ENCODE measurements at regions not wholly inside any gene's neighbourhood (a gene's known extent, or its start where the extent isn't known, plus 50 kb on each side); places are given as distances from the start of the nearest gene placed in this dataset.

DNA sequence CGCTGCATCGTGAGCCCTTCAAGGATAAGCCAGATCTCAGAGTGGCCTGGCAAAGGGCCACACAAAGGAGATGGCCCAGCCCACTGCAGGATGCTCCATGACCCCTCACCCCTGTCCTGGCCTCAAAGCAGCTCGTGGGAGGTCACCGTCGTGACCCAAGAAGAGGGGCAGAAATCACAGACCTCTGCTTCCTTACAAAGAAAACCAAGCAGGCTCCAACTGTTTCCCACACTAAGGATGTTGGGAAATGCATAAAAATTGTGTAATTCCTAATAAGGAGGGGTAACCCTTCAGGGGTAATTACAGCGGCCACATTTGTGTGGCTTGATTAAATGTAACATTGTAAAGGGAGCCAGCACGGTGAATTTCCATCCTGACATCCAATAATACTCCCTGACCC lies 102.3 kb downstream of the BOD1L2 start:
- in situ Hi-C loops (cut with HindIII; ENCODE audit: low pct_ligation_motif_present, low sequenced_read_pairs) = no loop called here
- TF ChIP-seq, protein P1, sequence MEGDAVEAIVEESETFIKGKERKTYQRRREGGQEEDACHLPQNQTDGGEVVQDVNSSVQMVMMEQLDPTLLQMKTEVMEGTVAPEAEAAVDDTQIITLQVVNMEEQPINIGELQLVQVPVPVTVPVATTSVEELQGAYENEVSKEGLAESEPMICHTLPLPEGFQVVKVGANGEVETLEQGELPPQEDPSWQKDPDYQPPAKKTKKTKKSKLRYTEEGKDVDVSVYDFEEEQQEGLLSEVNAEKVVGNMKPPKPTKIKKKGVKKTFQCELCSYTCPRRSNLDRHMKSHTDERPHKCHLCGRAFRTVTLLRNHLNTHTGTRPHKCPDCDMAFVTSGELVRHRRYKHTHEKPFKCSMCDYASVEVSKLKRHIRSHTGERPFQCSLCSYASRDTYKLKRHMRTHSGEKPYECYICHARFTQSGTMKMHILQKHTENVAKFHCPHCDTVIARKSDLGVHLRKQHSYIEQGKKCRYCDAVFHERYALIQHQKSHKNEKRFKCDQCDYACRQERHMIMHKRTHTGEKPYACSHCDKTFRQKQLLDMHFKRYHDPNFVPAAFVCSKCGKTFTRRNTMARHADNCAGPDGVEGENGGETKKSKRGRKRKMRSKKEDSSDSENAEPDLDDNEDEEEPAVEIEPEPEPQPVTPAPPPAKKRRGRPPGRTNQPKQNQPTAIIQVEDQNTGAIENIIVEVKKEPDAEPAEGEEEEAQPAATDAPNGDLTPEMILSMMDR (IDR thresholded peaks at IDR 0.05; ENCODE audit: low read depth, low read length, missing control alignments) = no peak
- H3K4me3 ChIP-seq (ENCODE audit: low read depth, low read length) = no peak overlapping the region

DNA sequence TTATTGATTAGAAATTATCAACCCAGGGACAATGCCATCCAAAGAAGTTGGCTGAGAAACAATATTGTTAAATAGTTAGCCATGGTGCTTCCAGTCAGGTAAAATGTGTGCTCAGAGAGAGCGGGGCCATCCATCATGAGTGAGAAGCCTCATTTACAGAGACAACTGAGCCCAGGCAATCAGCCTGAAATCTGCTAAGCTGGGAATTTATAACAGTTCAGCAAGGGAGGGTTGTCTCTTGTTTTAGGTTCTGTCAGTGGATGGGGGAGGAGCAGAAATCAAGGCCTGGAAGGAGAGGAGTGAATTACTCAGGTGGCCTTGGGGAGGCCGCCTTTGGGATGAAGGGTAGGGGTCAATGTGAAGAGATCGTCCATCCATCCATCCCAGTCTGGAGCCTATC lies 102.5 kb upstream of the ST8SIA3 start:
- TF ChIP-seq, protein P1 (IDR thresholded peaks at IDR 0.05; ENCODE audit: low read depth, low read length, missing control alignments) = no peak
- in situ Hi-C loops (cut with HindIII; ENCODE audit: low pct_ligation_motif_present, low sequenced_read_pairs) = no loop called here

More for the DNA sequence above, 102.3 kb downstream of the BOD1L2 start:
- H3K27ac ChIP-seq = no peak overlapping the region
- H3K27me3 ChIP-seq (replicated peaks) = no peaks in the 10 kb centered on the region
- no peaks in the 10 kb centered on the region for H3K36me3 ChIP-seq (replicated peaks)
- no peak for DNase-seq

DNA sequence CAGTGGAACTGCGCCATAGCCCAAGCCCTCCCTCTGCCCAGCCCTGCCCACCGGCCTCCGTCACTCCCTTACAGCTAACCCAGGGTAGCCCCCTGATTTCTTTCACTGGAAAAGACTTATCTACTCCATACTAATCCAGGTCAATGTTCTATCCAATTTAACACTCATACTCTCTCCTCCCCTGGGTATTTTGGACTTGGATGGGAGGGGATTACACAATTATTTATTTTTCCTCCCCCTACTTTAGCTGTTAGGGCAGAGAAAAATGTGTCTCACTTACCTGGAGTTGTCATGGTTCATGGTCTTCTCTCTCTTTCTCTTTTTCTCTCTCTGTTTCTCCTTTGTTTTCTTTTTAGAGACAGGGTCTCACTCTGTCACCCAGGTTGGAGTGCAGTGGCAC lies 100.6 kb upstream of the ST8SIA3 start:
- Histone ChIP-seq H3K27ac (no peak overlapping the region), H3K4me3 (ENCODE audit: low read depth, low read length) (no peak overlapping the region), H3K36me3 (replicated peaks) (no peaks in the 10 kb centered on the region), H3K27me3 (replicated peaks) (no peaks in the 10 kb centered on the region)
- no peak for DNase-seq
- in situ Hi-C loops (cut with HindIII; ENCODE audit: low pct_ligation_motif_present, low sequenced_read_pairs) = no loop called here
- TF ChIP-seq, protein P1 (IDR thresholded peaks at IDR 0.05; ENCODE audit: low read depth, low read length, missing control alignments) = no peak

More for the DNA sequence above, 102.5 kb upstream of the ST8SIA3 start:
- Histone ChIP-seq H3K4me3 (ENCODE audit: low read depth, low read length) (no peak overlapping the region), H3K27ac (no peak overlapping the region), H3K36me3 (replicated peaks) (no peaks in the 10 kb centered on the region), H3K27me3 (replicated peaks) (no peaks in the 10 kb centered on the region)
- no peak for DNase-seq

DNA sequence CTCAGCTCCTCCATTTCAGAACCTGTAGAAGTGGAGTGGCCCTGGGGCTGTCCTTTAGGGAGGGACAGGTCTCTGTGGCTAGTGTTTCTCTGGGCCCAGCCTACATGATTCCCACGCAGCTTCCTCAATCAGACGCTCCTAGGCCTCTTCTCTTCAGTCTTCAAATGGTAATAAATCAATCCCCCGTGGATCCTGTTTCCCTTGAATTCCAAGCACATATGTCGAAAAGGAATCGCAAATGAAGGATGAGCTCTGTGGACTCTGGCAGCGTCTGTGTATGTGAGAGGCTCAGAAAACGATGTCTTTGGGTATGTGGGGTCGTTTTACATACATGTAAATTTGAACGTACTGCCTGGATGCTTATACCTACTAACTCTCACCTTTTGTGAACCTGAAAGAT lies 98.5 kb upstream of the ST8SIA3 start:
- in situ Hi-C loops (cut with HindIII; ENCODE audit: low pct_ligation_motif_present, low sequenced_read_pairs) = no loop called here
- H3K27me3 ChIP-seq (replicated peaks) = no peaks in the 10 kb centered on the region
- TF ChIP-seq, protein P1 (IDR thresholded peaks at IDR 0.05; ENCODE audit: low read depth, low read length, missing control alignments) = no peak
- H3K4me3 ChIP-seq (ENCODE audit: low read depth, low read length) = no peak overlapping the region
- no peaks in the 10 kb centered on the region for H3K36me3 ChIP-seq (replicated peaks)
- no peak overlapping the region for H3K27ac ChIP-seq
- DNase-seq = no peak

DNA sequence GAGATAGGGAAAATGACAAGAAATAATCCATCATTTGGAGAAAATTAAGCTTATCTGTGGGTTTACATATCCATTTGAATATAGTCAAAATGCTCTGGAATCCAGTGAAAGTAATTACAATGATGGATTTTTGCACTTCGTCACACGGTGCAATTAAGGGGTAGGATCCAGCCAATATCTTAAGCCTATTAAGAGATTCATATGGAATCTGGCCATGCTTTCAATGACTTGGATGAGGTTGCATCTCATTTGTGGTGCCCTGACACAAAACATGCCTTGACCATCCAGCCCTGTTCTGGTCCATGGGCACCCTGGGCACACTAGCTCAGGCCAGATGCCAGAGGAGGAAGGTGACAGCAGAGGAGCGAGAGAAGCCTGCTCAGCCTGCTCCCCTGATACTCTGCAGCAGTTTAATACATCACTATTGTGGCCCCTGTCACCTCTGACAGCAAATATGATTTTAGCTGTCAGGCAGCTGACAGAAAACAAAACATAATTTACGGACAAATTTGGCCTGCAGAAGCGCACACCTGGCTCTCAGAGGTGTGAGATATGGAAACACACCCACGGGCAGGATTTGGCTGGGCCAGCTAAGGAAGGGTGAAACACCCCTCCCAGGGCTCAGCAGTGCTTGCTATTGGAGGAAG lies 94.1 kb upstream of the ST8SIA3 start:
- in situ Hi-C loops (cut with HindIII; ENCODE audit: low pct_ligation_motif_present, low sequenced_read_pairs) = no loop called here
- Histone ChIP-seq H3K27me3 (replicated peaks) (no peaks in the 10 kb centered on the region), H3K4me3 (ENCODE audit: low read depth, low read length) (no peak overlapping the region), H3K36me3 (replicated peaks) (no peaks in the 10 kb centered on the region), H3K27ac (no peak overlapping the region)
- TF ChIP-seq, protein P1 (IDR thresholded peaks at IDR 0.05; ENCODE audit: low read depth, low read length, missing control alignments) = no peak
- no peak for DNase-seq

DNA sequence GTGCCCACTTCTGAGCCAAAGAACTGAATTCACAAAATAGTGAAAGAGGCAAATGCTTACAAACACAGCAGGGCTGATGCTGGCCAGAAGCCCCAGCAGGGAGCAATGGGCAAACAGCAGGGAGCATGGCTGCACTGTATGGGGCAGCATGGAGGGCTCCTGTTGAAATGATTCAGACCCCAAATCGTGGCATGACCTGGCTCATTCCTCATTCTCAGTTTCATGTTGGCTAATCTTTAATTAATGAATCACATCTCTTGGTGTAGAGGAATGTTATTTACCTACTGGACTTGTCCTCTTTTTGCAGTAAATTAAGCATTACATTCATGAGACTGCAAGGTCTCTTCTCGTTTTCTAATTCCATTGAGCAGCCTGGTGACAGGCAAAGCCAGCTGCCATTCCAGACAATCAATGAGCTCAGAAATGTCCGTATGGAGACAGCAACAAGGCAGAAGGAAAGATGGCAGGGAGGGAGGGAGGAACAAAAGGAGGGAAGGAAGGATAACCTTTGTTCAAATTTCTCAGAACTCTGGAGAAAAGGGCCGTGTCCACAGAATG lies 84.9 kb upstream of the ST8SIA3 start:
- no peaks in the 10 kb centered on the region for H3K27me3 ChIP-seq (replicated peaks)
- H3K4me3 ChIP-seq (ENCODE audit: low read depth, low read length) = no peak overlapping the region
- in situ Hi-C loops (cut with HindIII; ENCODE audit: low pct_ligation_motif_present, low sequenced_read_pairs) = no loop called here
- no peaks in the 10 kb centered on the region for H3K36me3 ChIP-seq (replicated peaks)
- H3K27ac ChIP-seq = no peak overlapping the region
- TF ChIP-seq, protein P1 (IDR thresholded peaks at IDR 0.05; ENCODE audit: low read depth, low read length, missing control alignments) = no peak
- DNase-seq = no peak
